Muscle layer of duodenum (tissue), 2 donors: ENCODE measurements at regions not wholly inside any gene's neighbourhood (a gene's known extent, or its start where the extent isn't known, plus 50 kb on each side); places are given as distances from the start of the nearest gene placed in this dataset.
"Not testable (repeated sequence)": the region's sequence is repeated elsewhere in the genome, so short reads cannot be mapped to it uniquely, and the experiment has no call there.

Source experiments
- H3K27ac ChIP-seq: one replicate; pipeline ENCODE4 v1.7.0; 2013; ENCODE audit warnings: mild to moderate bottlenecking, low read length
- H3K27me3 ChIP-seq: one replicate; pipeline ENCODE4 v1.7.0; 2013; ENCODE audit warnings: low read depth, mild to moderate bottlenecking, control low read depth, low read length
- H3K36me3 ChIP-seq, 2 donors: one replicate each; pipeline ENCODE4 v1.7.0; 2013; ENCODE audit warnings: low read length in 2 of 2, control low read depth in 1 of 2, mild to moderate bottlenecking in 1 of 2; ENCODE audit not compliant: insufficient read depth in 2 of 2, control insufficient read depth in 1 of 2
- H3K4me1 ChIP-seq, 2 donors: one replicate each; pipeline ENCODE4 v1.7.0; 2013; ENCODE audit warnings: low read length in 2 of 2, mild to moderate bottlenecking in 2 of 2, control low read depth in 1 of 2, moderate library complexity in 1 of 2; ENCODE audit not compliant: insufficient read depth in 2 of 2, control insufficient read depth in 1 of 2
- H3K4me3 ChIP-seq, 2 donors: one replicate each; pipeline ENCODE4 v1.7.0; 2013; ENCODE audit warnings: low read length in 2 of 2, low read depth in 1 of 2, mild to moderate bottlenecking in 1 of 2
- H3K9me3 ChIP-seq, 2 donors: one replicate each; pipeline ENCODE4 v1.7.0; 2013; ENCODE audit warnings: low read length in 2 of 2, control low read depth in 1 of 2, mild to moderate bottlenecking in 1 of 2; ENCODE audit not compliant: control insufficient read depth in 1 of 2
- donor health status: healthy.

GRCh38 chr12:84036912-84037311, 875.7 kb downstream of the SLC6A15 start:
- no peak overlapping the region for H3K4me3 ChIP-seq
- no peaks in the 10 kb centered on the region for H3K27me3 ChIP-seq
- H3K36me3 ChIP-seq: no peaks in the 10 kb centered on the region
- H3K4me1 ChIP-seq: no peaks in the 10 kb centered on the region
- H3K27ac ChIP-seq: no peak overlapping the region
- H3K9me3 ChIP-seq: peaks cover 0 to 10% of the 10 kb centered on the region in 2 donors

GRCh38 chr12:84035766-84036165, 876.8 kb downstream of the SLC6A15 start:
- peaks cover 0 to 12% of the 10 kb centered on the region in 2 donors for H3K9me3 ChIP-seq
- H3K27me3 ChIP-seq: no peaks in the 10 kb centered on the region
- H3K4me3 ChIP-seq: no peak overlapping the region
- H3K36me3 ChIP-seq: no peaks in the 10 kb centered on the region
- no peak overlapping the region for H3K27ac ChIP-seq
- H3K4me1 ChIP-seq: no peaks in the 10 kb centered on the region

GRCh38 chr12:84034871-84035270, 877.7 kb downstream of the SLC6A15 start:
- Histone ChIP-seq H3K27me3 (no peaks in the 10 kb centered on the region), H3K27ac (no peak overlapping the region), H3K36me3 (no peaks in the 10 kb centered on the region), H3K9me3 (peaks cover 0 to 12% of the 10 kb centered on the region in 2 donors), H3K4me3 (no peak overlapping the region), H3K4me1 (no peaks in the 10 kb centered on the region)

- H3K27me3 ChIP-seq: no peaks in the 10 kb centered on the region
- peaks cover 0 to 12% of the 10 kb centered on the region in 2 donors for H3K9me3 ChIP-seq
- H3K36me3 ChIP-seq: no peaks in the 10 kb centered on the region
- H3K4me3 ChIP-seq: no peak overlapping the region
- H3K4me1 ChIP-seq: no peaks in the 10 kb centered on the region
- H3K27ac ChIP-seq: no peak overlapping the region
Observed at GRCh38 chr12:84033162-84033561, 879.4 kb downstream of the SLC6A15 start.

- H3K9me3 ChIP-seq, H3K4me1 ChIP-seq, H3K27ac ChIP-seq, H3K27me3 ChIP-seq, H3K4me3 ChIP-seq, H3K36me3 ChIP-seq: not testable (repeated sequence)
Observed at GRCh38 chr12:84018556-84019179, 893.9 kb downstream of the SLC6A15 start.

DNA sequence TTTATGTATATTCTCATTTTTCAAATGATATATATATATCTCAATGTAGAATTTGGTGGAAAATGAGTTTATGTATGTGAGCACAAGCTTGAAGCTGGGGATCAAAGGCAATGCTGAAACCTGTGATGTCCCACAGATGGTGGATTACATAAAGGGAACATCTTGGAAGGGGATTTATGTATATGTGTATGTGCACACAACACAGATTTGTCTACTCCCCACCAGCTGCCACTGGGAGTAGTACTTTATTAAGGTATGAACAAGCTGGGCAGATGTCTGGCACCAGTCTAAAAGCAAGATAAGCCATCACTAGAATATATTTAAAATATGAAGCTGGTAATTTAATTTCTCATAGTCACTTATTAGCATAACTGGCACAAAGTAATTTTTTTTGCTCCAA, 895.6 kb downstream of the SLC6A15 start:
- Histone ChIP-seq H3K36me3 (no peaks in the 10 kb centered on the region), H3K27me3 (no peaks in the 10 kb centered on the region), H3K27ac (no peak overlapping the region), H3K4me1 (no peaks in the 10 kb centered on the region), H3K4me3 (no peak overlapping the region), H3K9me3 (peaks cover 0 to 2% of the 10 kb centered on the region in 2 donors)

- no peaks in the 10 kb centered on the region for H3K4me1 ChIP-seq
- no peaks in the 10 kb centered on the region for H3K36me3 ChIP-seq
- no peaks in the 10 kb centered on the region for H3K27me3 ChIP-seq
- no peak overlapping the region for H3K4me3 ChIP-seq
- peaks cover 0 to 6% of the 10 kb centered on the region in 2 donors for H3K9me3 ChIP-seq
- H3K27ac ChIP-seq: no peak overlapping the region
Observed at GRCh38 chr12:83997423-83997822, 915.2 kb downstream of the SLC6A15 start.

- no peak overlapping the region for H3K4me3 ChIP-seq
- no peaks in the 10 kb centered on the region for H3K27me3 ChIP-seq
- no peak overlapping the region for H3K27ac ChIP-seq
- no peaks in the 10 kb centered on the region for H3K36me3 ChIP-seq
- peaks cover 0 to 6% of the 10 kb centered on the region in 2 donors for H3K9me3 ChIP-seq
- no peaks in the 10 kb centered on the region for H3K4me1 ChIP-seq
Observed at GRCh38 chr12:83996671-83997070, 915.9 kb downstream of the SLC6A15 start.

DNA sequence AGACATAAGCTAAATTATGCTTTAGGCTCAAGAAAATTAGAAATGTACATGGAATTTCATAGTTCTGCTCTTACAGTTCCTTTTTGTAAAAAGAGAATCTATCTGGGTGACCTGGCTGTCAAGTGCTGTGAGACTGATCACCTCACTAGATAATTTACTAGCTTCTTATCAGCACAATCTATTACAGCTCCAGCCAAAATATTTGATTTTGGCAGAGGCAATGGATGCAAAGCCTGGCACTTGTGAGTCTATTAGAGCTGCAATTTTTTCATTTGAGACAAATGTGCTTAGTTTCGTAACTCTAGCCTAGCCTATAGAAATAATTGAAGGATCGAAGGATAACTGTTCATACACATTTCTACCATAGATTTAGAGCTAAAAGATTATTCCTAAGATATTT, 927.5 kb downstream of the SLC6A15 start:
- Histone ChIP-seq H3K4me1 (no peaks in the 10 kb centered on the region), H3K27ac (no peak overlapping the region), H3K9me3 (no peaks in the 10 kb centered on the region)

DNA sequence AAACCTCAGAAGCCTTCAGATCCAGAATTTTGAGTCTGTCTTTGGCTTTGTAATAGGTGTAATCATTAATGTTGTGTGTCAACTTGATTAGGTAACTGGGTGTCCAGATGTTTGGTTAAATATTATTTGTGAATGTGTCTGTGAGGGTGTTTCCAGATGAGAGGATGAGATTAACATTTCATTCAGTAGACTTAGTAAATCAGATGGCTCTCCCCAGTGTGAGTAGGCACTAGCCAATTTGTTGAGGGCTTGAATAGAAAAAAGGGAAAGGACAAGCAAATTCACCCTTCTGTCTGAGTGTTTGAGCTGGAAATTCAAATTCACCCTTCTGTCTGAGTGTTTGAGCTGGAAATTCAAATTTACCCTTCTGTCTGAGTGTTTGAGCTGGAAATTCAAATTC, 932.2 kb downstream of the SLC6A15 start:
- Histone ChIP-seq H3K27me3 (no peaks in the 10 kb centered on the region), H3K4me1 (no peaks in the 10 kb centered on the region), H3K27ac (no peak overlapping the region), H3K9me3 (no peaks in the 10 kb centered on the region), H3K36me3 (no peaks in the 10 kb centered on the region), H3K4me3 (no peak overlapping the region)

More for the DNA sequence above, 927.5 kb downstream of the SLC6A15 start:
- Histone ChIP-seq H3K36me3 (no peaks in the 10 kb centered on the region), H3K4me3 (no peak overlapping the region), H3K27me3 (no peaks in the 10 kb centered on the region)

GRCh38 chr12:83979785-83980184, 932.8 kb downstream of the SLC6A15 start:
- Histone ChIP-seq H3K27me3 (no peaks in the 10 kb centered on the region), H3K36me3 (no peaks in the 10 kb centered on the region), H3K27ac (no peak overlapping the region), H3K4me1 (no peaks in the 10 kb centered on the region), H3K9me3 (no peaks in the 10 kb centered on the region), H3K4me3 (no peak overlapping the region)

GRCh38 chr12:83971781-83972180, 940.8 kb downstream of the SLC6A15 start:
- no peak overlapping the region for H3K4me3 ChIP-seq
- H3K27me3 ChIP-seq: no peaks in the 10 kb centered on the region
- no peaks in the 10 kb centered on the region for H3K36me3 ChIP-seq
- H3K9me3 ChIP-seq: no peaks in the 10 kb centered on the region
- H3K27ac ChIP-seq: no peak overlapping the region
- no peaks in the 10 kb centered on the region for H3K4me1 ChIP-seq
